GM21526 (cell line): ENCODE measurements at regions not wholly inside any gene's neighbourhood (a gene's known extent, or its start where the extent isn't known, plus 50 kb on each side); places are given as distances from the start of the nearest gene placed in this dataset.

Experiments used
- ATAC-seq: cut with Tn5 transposase; IDR thresholded peaks from one replicate; pipeline ENCODE4 v1.9.1; 2021; ENCODE audit warnings: moderate library complexity; ENCODE audit not compliant: unreplicated experiment, low FRiP score

GRCh38 chr15:36282821-36283220 is 296.6 kb upstream of the CDIN1 start:
- no peak for ATAC-seq

- ATAC-seq = no peak
Observed at GRCh38 chr15:36284911-36285310, 294.5 kb upstream of the CDIN1 start.

DNA sequence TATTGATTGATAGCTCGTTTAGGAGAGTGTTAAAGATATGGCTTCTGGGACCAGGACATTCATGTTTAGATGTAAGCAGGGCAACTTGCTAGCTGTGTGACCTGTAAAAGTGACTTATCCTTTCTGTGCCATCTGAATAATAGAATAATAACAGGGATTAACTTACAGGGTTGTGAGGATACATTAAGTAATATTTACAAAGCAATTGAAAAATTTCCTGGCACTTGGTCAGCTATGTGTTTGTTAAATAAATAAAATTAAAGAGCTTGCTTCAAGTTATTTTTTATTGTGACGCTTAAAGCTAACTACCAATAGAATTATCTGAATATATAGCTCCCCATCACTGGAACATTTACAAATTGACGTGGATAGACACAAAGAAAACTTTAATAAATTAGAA is 287.9 kb upstream of the CDIN1 start:
- no peak for ATAC-seq

- no peak for ATAC-seq
Observed at GRCh38 chr15:36294359-36294758, 285.1 kb upstream of the CDIN1 start.

DNA sequence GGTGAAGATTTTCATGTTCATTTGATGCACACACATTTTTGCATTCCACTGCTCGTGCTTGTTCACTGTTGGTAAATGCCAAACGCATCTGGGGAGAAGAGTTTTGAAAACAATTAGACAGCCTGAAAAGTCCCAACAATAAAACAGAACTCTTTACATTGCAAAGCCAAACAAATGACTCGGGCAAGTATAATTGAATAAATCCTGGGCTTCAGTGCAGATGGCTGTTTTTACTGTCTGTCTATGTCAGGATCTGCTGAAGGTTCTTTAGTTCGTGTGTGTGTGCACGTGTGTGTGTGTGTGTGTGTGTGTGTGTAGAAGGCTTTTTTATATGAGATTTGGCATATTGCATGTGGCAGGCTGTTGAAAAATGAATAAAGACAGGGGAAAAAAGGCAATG is 277.5 kb upstream of the CDIN1 start:
- ATAC-seq = no peak

- no peak for ATAC-seq
Observed at GRCh38 chr15:36313021-36313420, 266.4 kb upstream of the CDIN1 start.

DNA sequence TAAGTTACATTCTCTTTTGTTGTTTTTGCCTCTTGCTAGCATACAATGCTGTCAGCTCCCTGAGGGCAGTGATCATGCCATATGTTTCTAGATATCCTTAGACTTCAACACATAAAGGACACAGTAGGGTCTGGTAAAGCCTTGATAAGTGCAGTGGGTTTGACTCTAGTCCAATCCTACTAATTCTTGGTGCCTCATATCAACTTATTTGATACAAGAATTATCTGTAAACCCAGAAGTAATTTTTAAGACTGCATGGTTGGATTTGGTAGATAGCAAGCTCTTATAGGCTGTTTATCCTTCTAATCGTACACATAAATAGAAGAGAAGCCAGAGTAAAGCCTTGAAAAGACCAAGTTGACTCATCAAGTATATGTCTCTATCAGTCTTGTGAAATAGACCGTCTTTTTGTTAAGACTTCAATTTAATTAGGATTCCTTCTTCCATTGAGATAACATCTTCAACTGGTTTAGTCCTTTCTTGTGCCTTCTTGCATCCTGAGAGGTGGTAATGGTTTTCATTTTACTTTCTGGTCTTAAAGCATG is 265.6 kb upstream of the CDIN1 start:
- no peak for ATAC-seq

- ATAC-seq = no peak
Observed at GRCh38 chr15:36315649-36316048, 263.8 kb upstream of the CDIN1 start.

DNA sequence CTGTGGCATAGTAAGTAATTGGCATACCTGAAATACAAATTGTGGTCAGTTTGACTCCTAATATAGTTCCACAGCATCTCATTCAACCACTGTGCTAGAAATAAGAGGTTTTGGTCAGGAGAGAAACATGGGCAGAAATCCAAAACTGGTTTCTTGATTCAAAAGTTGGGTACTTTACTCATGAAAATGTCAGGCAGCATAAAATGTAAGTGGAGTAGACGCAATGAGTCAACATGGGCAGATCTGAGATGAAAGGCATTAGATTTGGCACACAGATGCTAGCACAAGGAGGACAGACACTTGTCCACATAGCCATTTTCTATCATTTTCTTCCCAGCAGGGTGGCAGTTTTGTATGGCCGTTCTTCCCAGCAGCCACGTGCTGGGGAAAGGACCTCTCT is 255.8 kb upstream of the CDIN1 start:
- no peak for ATAC-seq

- ATAC-seq = no peak
Observed at GRCh38 chr15:36325206-36325605, 254.2 kb upstream of the CDIN1 start.

GRCh38 chr15:36329592-36329991 is 249.8 kb upstream of the CDIN1 start:
- ATAC-seq = no peak

- ATAC-seq = no peak
Observed at GRCh38 chr15:36330598-36330997, 248.8 kb upstream of the CDIN1 start.

DNA sequence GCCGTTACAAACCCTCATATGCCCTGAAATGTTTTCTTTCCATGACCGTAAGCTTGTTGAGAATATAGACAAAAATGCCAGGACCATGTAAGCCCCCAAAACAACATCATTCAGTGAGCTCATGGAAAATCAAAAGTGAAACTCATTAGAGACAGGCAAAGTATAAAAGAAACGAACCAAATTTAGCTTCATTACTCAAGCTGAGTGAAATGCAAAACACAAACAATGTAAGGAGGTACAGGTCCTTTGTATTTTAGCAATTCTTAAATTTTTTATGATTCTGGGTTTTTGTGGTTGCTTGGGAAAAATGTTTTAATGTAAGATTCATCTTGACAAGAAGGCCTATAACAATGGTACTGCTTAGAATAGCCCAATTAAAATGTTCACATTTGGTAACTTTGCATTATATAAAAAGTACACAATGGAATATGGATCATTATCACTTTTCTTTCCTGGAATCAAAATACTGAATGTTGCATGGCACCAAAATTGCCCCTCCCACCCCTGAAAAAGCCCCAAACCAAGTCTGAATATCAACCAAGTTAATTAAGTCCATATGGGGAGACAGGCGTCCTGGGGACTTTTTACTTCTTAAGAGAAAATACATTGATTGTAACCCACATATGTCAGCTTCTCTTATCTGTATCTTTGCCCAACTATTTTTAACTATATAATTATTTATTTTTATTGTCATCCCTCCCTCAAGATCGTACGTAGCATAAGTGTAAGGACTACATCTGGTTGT is 247.7 kb upstream of the CDIN1 start:
- no peak for ATAC-seq

DNA sequence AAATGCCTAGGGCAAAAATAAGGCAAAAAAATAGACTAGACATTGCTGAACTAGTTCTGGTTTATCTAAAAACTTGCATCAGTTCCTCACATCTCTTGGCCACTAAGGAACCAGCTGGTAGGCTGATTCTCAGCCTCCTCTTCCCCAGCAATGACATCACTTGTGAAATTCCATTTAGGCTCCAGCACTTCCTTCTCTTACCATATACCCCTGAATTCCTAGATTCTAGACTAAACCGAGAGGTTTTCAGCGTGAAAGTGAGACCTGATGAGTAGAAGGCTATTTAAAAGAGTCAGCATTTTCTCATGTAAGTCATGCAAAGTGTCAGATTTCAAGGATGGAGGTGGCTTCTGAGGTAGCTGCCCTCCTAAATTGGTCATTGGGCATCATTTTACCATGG is 247.1 kb upstream of the CDIN1 start:
- no peak for ATAC-seq

DNA sequence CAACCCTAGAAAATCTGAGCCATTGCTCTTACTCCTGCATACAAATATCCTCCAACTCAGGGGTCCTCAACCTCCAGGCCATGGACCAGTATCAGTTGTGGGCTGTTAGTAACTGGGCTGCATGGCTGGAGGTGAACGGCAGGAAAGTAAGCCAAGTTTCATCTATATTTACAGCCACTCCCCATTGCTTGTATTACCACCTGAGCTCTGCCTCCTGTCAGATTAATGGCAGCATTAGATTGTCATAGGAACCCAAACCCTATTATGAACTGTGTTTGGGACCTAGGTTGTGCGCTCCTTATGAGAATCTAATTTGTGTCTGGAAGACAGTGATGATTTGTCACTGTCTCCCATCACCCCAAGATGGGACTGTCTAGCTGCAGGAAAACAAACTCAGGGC is 246.5 kb upstream of the CDIN1 start:
- no peak for ATAC-seq

DNA sequence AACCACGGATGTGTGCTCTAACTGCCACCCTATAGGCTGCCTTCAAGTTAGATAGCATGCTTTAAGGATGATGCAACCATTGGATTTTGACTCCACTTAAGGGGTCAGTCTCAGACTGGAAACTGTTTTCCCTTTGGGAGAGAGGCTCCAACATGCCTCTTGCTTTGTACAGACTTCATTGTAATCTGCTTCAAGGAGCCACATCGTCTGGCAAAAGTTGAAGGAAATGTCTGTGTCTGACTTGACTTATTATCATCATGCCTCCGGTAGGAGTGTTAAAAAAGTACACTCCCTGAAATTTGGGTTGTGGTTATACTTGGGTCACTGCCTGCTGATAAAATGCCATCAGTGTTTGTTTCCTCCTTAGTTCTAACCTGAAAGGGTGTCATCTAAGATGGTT is 245.4 kb upstream of the CDIN1 start:
- no peak for ATAC-seq

DNA sequence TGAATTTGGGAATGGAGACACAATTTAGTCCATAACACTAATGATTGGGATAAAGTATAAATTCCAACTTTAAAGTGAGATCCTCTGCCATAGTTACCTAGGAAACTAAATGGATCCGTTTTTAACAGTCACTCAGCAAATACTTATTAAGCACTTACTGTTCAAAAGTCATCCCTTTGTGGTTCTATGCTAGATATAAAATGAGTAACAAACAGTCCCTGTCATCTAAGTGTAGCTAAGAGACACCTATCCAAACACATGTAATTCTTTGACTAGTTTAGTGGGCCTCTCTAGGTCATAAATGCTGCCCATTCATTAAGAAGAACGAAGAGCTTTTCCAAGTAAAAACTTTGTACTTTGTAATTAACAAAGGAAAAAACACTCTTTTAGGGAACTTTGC is 244.2 kb upstream of the CDIN1 start:
- ATAC-seq = no peak

DNA sequence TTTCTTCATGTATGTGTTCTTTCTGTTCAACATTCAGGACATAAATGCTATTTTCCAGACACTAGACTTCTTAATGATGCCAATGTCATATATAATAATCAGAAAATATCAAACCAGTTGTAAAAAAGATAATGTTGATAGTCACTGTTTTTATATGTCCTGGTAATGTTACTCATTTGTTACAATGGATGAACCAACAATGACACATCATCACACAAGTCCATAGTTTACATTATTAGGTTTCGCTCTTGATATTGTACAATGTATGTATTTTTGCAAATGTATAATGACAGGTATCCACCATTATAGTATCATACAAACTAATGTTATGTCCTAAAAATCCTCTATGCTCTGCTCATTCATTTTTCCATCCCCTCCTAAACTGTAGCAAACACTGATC is 243.8 kb upstream of the CDIN1 start:
- no peak for ATAC-seq

GRCh38 chr15:36344887-36345286 is 234.5 kb upstream of the CDIN1 start:
- ATAC-seq = no peak

DNA sequence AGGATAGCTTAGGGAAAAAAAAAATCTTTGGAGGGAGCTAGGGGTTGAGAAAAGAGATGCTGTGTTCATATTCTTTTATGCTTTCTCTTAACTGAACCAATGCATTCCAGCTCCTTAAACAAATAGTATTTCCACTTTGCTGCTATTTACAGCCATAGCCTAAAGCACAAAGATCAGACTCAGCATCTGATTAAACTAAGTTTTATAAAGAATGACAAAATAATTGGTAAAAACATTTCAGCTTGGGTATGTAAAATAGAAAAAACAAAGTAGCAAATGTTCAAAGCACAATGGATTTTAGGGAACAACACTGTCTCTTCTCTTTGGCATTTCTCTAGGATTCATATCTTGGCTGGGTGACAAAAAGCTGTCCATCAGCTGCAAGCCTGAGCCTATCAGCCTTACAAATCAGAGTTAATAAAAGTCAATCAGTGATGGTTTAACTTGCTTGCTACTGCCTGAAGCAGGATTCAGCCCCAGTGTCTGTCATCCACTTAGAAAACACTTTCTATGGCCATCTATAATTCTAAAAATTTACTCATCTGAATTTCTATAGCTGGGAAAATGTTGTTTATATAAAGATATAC is 232.1 kb upstream of the CDIN1 start:
- ATAC-seq = no peak

GRCh38 chr15:36356466-36356865 is 223.0 kb upstream of the CDIN1 start:
- no peak for ATAC-seq

DNA sequence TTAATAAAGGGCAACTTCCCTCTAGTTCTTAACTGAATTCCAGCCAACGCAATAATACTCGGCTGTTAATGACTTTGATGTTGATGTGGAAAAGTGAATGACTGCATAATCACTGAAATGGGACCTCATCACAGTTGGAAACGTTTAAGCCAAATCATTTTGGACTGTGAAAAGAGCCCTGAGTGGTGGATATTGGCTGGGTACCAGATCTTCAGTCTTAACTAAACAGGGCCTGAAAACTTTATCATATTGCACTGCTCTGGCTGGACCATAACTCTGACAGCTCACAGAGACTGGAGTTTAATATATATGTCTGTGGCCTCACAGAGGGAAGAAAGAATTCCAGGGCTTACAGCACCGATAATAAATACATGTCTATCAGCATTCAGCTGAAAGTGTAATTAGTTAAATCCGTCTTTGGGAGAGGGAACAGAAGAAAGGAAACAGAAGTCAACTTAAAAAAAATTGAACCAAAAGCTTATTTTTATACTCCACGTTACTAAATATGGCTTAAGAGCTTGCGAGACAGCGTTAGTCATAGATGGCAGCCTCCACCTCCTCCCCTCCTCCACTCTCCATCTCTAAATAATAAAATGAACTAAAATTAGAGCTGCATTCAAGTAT is 222.3 kb upstream of the CDIN1 start:
- ATAC-seq = no peak
